GM18858 (cell line): ENCODE measurements at regions not wholly inside any gene's neighbourhood (a gene's known extent, or its start where the extent isn't known, plus 50 kb on each side); places are given as distances from the start of the nearest gene placed in this dataset.

Experiments used
- ATAC-seq: cut with Tn5 transposase; IDR thresholded peaks from one replicate; pipeline ENCODE4 v1.9.1; 2021; ENCODE audit not compliant: unreplicated experiment

DNA sequence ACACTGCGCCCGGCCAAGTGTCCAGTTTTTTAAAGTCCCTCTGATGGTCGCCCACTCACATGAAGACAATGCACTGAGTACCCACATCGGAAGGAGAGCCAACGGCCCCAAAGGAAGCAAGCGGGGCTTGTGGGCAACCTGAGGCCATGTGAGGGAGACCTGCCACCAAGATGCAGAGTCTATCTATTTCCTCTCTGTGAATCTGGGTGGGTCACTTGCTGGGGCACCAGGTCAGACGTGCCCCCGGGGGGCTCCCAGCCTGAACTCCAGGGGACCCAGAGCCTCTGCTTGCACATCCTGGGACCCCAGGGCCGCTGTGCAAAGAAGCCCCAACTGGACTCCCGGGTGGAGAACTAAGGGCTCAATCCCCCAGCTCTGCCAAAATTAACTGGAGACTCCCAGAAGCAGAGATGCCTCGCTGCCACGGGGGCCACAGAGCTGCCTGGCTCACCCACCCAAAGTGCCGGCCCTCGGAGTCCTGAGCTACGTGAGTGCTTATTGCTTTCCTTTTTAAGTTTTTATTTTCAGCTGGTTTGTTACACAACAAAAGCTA, 106.4 kb downstream of the BRD1 start:
- ATAC-seq = no peak

- ATAC-seq = no peak
Observed at GRCh38 chr22:49720279-49720959, 107.3 kb downstream of the BRD1 start.

DNA sequence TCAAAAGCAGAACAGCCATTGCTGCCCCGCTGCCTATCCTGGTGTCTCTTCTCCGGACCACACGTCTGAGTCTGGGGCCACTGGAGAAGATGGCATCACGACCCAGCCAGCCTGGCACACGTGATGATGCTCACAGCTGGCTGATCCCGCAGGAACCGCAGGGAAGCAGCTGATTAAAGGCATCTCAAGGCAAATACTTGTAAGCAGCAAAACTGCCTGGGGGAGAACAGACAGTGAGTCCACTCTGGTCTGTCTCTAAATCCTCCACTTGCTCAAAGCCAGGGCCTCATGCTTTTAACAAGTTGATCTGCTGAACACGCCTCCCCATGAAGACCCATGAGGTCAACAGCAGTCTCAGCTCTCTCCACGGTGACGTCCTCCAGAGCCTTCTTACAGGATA, 108.6 kb downstream of the BRD1 start:
- no peak for ATAC-seq

DNA sequence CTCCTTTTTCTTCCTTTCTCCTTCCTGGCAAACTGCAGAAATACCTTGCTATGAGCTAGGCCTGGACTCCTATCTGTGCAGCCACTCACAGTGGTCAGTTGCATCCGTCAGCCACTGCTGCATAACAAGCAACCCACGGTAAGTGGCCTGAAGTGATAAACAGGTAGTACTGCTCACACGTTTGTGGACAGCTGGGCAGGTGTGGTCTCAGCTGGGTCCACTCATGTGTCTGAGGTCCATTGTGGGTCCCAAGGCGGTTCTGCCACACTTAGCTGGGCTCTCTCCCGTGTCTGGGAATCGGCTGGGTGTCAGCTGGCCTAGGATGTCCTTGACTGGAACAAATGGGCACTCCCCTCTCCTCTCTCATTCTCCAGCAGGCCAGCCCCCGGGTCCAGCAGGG, 109.3 kb downstream of the BRD1 start:
- ATAC-seq = no peak

GRCh38 chr22:49717322-49717919, 110.3 kb downstream of the BRD1 start:
- no peak for ATAC-seq

- ATAC-seq = no peak
Observed at GRCh38 chr22:49716441-49716840, 111.2 kb downstream of the BRD1 start.

DNA sequence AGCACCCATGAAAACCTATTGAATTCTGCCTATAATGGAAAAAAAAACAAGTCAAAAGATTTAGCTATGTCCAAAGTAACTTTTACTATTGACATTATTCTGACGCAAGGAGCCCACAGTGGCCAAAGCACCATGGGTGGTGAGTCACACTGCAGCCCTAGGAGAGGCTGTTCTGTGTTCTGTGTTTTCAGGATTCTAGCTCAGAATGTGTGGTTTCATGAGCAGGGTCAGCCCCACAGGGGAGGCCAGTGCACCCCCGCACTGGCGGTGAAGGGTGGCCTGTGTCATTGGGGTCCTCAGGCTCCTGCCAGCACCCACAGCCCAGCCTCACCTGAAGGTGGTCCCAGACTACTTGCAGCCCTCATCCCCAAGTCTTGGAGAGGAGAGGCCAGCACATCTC, 112.2 kb downstream of the BRD1 start:
- no peak for ATAC-seq

GRCh38 chr22:49713003-49713402, 114.7 kb downstream of the BRD1 start:
- ATAC-seq = no peak

DNA sequence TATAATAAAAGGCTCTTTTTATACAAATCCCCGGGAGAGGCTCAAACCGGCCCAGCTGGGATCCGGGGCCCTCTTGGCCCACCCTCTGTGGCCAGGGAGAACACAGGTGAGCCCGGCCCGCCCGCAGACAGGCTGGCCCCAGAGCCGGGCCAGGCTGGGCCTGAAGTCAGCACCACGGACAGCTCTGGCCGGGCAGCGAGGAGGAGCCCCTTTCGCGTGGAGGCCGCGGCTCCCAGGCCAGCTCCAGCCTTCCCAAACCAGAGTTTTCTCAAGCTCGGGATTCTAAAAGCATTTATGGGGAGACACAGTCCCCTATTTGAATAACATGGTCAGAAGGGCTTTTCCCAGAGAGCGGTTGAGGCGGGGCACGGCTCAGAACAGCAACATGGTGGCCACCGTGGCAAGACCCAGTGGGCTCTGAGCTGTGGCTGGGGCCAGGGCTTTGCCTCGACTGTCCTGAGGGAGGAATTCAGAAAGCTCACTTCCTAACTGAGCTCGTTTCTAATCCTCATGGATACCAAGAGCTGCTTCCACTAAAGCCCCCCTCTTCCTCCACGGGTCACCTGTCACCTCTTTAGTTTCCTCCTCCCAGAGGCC, 115.4 kb downstream of the BRD1 start:
- ATAC-seq = no peak

DNA sequence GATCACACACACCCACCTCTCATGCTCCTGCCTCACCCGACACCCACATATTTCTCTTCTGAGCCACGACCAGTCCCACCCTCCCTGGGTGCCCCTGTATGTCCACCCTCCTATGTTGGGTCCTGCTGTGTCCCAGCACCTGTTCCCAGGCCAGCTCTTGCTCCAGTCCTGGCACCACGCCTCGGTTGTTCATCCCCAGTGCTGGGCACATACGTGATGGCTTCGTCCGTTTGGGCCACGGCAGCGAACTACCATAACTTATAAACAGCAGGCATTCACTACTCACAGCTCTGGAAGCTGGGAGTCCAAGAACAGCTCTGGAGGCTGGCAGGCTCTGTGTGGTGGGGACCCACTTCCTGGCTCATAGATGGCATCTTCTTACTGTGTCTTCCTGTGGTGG, 116.9 kb downstream of the BRD1 start:
- no peak for ATAC-seq

- ATAC-seq = no peak
Observed at GRCh38 chr22:49709464-49709863, 118.2 kb downstream of the BRD1 start.

- no peak for ATAC-seq
Observed at GRCh38 chr22:49705972-49706352, 121.7 kb downstream of the BRD1 start.

GRCh38 chr22:49705216-49705971, 122.3 kb downstream of the BRD1 start:
- ATAC-seq = no peak

DNA sequence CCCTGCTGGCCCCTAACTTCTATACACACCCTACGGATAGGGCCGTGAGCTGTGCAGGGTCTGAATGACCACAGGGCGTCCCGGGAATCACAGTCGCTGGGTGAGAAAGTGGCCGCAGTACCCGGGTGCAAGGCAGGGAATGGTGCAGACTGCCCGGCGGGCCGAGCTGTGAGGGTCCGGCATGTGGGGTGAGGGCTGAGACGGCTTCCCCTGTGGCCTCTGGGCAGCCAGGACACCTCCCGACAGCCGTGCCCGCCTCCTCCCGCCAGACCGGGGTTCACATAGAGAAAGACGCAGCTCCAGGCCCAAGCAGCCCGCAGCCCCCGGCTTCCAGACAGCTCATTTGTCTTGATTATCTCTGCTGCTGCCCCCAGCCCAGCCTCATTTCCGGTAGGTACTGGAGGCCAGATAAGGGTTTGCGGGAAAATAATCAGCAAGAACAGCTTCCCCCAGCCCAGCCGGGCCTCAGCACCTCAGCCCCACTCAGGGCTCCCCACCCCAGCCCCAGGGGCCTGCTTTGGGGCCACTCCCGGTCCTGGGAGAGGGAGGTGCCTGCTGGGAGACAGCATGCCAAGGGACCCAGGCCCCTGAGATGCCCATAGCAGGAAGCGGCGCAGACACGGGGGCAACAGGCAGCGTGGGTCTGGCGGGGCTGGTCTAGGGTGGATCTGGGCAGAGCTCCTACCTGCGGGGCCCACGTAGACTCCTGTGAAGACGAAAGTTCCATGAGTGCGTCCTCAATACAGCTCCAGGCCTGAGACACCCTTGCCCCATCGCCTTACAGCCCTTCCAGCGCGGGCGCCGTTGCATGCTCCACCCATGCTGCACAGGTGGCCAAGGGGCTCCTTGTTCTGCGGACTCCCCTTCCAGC, 123.1 kb downstream of the BRD1 start:
- no peak for ATAC-seq

- no peak for ATAC-seq
Observed at GRCh38 chr22:49703990-49704344, 123.7 kb downstream of the BRD1 start.

DNA sequence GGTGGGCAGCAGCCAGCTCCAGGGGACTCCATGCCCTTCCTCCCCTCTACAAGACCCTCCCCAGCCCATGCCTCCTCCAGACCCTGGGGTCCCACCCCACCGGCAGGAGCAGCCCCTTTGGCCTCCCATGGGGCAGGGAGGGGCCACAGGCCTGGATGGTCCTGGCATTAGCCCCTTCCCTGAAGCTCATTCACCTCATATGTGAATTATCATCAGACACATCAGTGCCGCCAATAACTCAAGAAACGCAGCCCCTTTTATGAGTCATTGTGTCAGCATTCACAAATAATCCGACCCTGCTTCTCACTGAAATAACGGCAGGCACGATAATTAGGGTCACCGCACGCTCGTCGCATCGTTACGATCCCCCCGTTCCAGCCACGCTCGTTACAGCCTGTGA, 124.2 kb downstream of the BRD1 start:
- no peak for ATAC-seq

DNA sequence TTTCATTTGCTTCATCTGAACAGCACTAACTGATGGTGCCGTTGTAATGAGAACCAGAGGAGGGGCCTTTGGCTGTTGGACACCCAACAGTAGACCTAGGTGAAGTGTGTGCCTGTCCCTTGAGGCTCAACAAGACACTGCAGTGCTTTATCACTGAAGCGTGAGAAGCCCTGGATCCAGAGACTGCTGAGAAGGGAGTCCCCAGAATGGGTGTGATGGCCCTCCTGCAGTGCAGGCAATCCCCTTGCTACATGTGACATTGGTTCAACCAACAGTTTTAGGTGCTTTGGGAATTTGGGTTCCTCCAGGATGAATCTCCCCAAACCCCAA, 125.6 kb downstream of the BRD1 start:
- no peak for ATAC-seq

DNA sequence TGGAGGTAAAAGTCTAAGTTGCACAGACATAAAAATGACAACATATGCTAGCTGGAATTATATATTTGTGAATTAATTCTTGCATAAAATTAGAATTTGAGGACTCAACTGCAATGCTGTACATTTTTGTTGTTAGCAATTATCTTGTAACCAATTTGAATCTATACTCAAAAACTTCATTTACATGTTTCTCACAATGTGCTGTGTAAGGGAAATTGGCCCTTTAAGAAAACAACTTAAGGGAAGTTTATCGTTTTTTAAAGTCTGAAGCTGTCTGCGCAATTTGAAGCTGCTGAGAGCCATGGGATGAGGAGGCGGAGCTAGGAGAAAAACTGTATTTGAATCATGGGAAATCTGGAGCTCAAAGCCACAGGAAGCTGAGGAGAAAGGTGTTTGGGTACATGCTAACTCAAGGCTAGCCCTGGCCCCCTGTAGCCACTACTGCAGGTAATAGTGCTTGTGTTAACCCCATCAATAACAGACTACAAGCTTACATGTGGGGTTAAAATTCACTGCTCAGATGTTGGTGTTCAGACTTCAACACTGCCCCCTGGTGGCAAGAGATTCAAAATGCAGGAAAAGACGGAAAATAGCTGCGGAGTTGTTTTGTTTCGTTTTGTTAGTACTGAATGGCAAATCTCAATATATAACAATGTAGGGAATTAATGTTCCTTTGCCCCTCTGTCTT, 126.1 kb downstream of the BRD1 start:
- ATAC-seq = no peak

DNA sequence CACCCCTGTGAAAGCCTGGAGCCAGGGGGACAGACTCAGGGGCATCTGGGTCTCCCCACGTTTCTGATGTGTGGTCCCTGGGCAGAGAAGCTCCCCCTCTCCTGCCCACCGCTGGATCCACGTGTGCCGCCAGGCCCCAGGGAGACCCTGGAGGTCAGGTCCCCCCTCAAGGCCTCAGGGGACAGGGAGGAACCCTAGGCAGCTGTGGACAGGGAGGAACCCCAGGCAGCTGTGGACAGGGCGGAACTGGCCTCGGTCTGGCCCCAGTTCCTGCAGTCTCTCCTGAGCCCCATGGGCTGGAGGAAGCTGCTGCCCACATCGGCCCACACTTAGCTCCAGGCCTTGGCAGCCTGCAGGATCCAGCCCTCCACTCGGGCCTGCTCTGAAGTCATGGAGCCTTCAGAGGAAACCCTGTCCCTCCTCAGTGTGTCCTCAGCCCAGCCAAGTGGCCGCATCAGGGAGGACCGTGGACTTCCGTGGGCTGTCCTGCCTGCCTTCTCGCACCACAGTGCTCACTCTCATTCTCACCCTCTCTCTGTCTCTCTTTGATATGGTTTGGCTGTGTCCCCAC, 127.7 kb downstream of the BRD1 start:
- ATAC-seq = no peak

DNA sequence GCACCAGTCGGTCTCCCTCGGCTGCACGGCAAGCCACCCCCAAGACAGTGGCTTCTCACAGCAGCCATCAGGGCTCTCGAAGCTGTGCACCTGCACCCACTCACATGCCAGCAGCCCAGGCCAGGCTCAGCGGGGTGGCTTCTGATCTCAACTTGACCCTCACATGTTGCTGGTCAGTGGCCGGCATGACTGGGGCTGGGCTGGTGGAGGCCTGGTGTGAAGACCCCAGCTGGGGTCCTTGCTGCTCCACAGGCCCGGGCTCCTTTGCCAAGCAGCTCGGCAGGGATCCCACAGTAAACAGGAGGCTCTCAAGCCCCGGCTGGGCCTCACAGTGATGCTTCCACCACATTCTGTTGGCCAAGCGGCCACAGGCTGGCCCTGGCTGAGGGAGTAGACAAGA, 128.2 kb downstream of the BRD1 start:
- no peak for ATAC-seq
